Sigmoid colon (tissue), 6 donors: ENCODE measurements at regions not wholly inside any gene's neighbourhood (a gene's known extent, or its start where the extent isn't known, plus 50 kb on each side); places are given as distances from the start of the nearest gene placed in this dataset.
A peak's percentile ranks its signal among the peaks of the same experiment; 100 is the strongest.

Experiments used
- DNase-seq: peaks from one replicate; pipeline ENCODE4 v3.0.0-alpha.2; 2019
- H3K27ac ChIP-seq, 4 donors: fragments of 200-600 bp; sonication (generic); one replicate each; pipeline ENCODE4 v1.5.1; 2016 to 2019; ENCODE audit warnings: mild to moderate bottlenecking in 1 of 4
- H3K27me3 ChIP-seq, 3 donors: fragments of 200-600 bp; sonication (generic); one replicate each; pipeline ENCODE4 v1.5.1; 2019; ENCODE audit warnings: mild to moderate bottlenecking in 1 of 3
- H3K36me3 ChIP-seq, 4 donors: fragments of 200-600 bp; sonication (generic); one replicate each; pipeline ENCODE4 v1.5.1; 2016 to 2019
- H3K4me1 ChIP-seq, 4 donors: fragments of 200-600 bp; sonication (generic); one replicate each; pipeline ENCODE4 v1.5.1; 2017 to 2019
- H3K4me3 ChIP-seq, 4 donors: fragments of 200-600 bp; sonication (generic); one replicate each; pipeline ENCODE4 v1.5.1; 2017 to 2019; ENCODE audit warnings: mild to moderate bottlenecking in 2 of 4, moderate library complexity in 1 of 4
- H3K9me3 ChIP-seq, 4 donors: fragments of 200-600 bp in 3 of 4; sonication (generic) in 3 of 4; one replicate each; pipeline versions ENCODE4 v1.5.1 to v1.6.1; 2013 to 2019
- CTCF ChIP-seq, 4 experiments: fragments of 450-650 bp in 3 of 4; fragments of 200-600 bp in 1 of 4; IDR thresholded peaks; one replicate each; pipeline ENCODE4 v1.5.1; 2016 to 2019; ENCODE audit warnings: antibody characterized with exemption in 4 of 4, mild to moderate bottlenecking in 3 of 4, moderate library complexity in 2 of 4
- EP300 ChIP-seq, 4 donors: sonication (generic); formaldehyde crosslinking; IDR thresholded peaks; one replicate each; pipeline ENCODE4 v1.6.1; 2017; ENCODE audit warnings: antibody characterized with exemption in 4 of 4
- POLR2A ChIP-seq, 2 donors: fragments of 450-650 bp; IDR thresholded peaks; one replicate each; pipeline ENCODE4 v1.6.1; 2016; ENCODE audit warnings: antibody characterized with exemption in 2 of 2, mild to moderate bottlenecking in 2 of 2, moderate library complexity in 2 of 2
- POLR2AphosphoS5 ChIP-seq, 4 donors: sonication (generic); formaldehyde crosslinking; IDR thresholded peaks; one replicate each; pipeline ENCODE4 v1.6.1; 2017; ENCODE audit warnings: antibody characterized with exemption in 4 of 4
- WGBS, 2 donors: extraction: QIAGEN DNeasy Blood & Tissue Kit; methylation state at CpG; one replicate each; pipeline ENCODE4 v1.1.7; 2013; 5-methylcytosine and 5-hydroxymethylcytosine counted together
- intact Hi-C: fragments of 100-400 bp; cut with DNase I; formaldehyde crosslinking; loops from one replicate; pipeline ENCODE4 v1.15.1; 2023
- small RNA-seq, 3 donors: library from RNA; depleted of rRNA; stranded (forward); fragments of <200 nt; gene quantifications; one replicate each; pipeline ENCODE3, GENCODE V24; 2016
- donor health status: healthy with polysubstance abuse.
- donor health status: healthy.

- WGBS, 2 donors = 56 to 71% methylated on average over 3 of the region's 3 CpGs
- Histone ChIP-seq H3K4me1 (no peaks in the 10 kb centered on the region), H3K9me3 (no peaks in the 10 kb centered on the region), H3K27me3 (no peaks in the 10 kb centered on the region), H3K4me3 (no peak overlapping the region), H3K36me3 (no peaks in the 10 kb centered on the region), H3K27ac (no peak overlapping the region)
- no peak for DNase-seq
- TF ChIP-seq CTCF (IDR thresholded peaks at IDR 0.05) = no peak
- no peak for TF ChIP-seq POLR2A (IDR thresholded peaks at IDR 0.05)
- no peak for TF ChIP-seq POLR2AphosphoS5 (IDR thresholded peaks at IDR 0.05)
- no peak for TF ChIP-seq EP300 (IDR thresholded peaks at IDR 0.05)
- intact Hi-C loops = no loop called here
These were observed 65.3 kb upstream of the CD96 start for GRCh38 chr3:111476701-111477100.

DNA sequence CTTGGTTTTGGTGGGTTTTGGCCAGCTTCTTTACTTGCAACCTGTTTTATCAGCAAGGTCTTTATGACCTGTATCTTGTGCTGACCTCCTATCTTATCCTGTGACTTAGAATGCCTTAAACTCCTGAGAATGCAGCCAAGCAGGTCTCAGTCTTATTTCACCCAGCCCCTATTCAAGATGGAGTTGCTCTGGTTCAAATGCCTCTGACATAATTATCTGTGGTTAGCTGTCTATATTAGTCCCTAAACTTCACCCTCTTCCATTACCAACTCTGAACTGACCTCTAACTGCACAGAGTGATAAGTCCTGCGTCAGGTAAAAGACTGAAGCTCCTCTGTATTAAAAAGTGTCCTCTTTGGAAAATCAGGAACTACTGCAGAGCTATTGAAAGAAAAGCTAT, 61.9 kb upstream of the CD96 start:
- H3K27me3 ChIP-seq = no peaks in the 10 kb centered on the region
- no peaks in the 10 kb centered on the region for H3K9me3 ChIP-seq
- H3K36me3 ChIP-seq = no peaks in the 10 kb centered on the region
- intact Hi-C loops = no loop called here
- DNase-seq = no peak
- H3K27ac ChIP-seq = no peak overlapping the region
- no peak for TF ChIP-seq EP300 (IDR thresholded peaks at IDR 0.05)
- peaks cover 0 to 24% (median 2%) of the 10 kb centered on the region in 4 donors for H3K4me1 ChIP-seq
- 91 to 94% methylated on average over 1 of the region's 1 CpG for WGBS, 2 donors
- H3K4me3 ChIP-seq = no peak overlapping the region

- Histone ChIP-seq H3K36me3 (no peaks in the 10 kb centered on the region), H3K4me1 (peaks cover 0 to 27% (median 2%) of the 10 kb centered on the region in 4 donors), H3K9me3 (no peaks in the 10 kb centered on the region), H3K27me3 (no peaks in the 10 kb centered on the region), H3K4me3 (no peak overlapping the region), H3K27ac (peak overlapping the region in 1 of 4 donors; percentile 59)
- TF ChIP-seq POLR2A (IDR thresholded peaks at IDR 0.05) = no peak
- TF ChIP-seq POLR2AphosphoS5 (IDR thresholded peaks at IDR 0.05) = no peak
- TF ChIP-seq EP300 (IDR thresholded peaks at IDR 0.05) = no peak
- TF ChIP-seq CTCF (IDR thresholded peaks at IDR 0.05) = no peak
- intact Hi-C loops = no loop called here
- DNase-seq = no peak
These were observed 60.4 kb upstream of the CD96 start for GRCh38 chr3:111481551-111481950.

DNA sequence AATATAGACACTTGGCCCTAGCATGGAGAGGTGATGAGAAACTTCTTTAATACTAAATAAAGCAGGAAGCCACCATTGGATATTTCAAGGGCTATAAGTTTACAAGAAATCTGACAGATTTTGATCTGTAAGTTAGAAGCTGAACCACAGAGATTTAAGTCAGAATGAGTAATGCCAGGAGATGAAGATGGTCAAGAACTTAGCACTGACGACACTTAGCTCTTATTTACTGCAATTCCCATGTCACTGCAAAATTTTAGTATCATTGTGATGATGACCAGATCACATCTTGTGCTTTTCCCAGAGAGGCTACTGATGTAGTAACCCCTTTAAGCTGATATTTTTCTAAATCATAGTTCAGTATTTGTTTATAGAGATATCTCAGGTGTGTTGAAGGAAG, 59.4 kb upstream of the CD96 start:
- WGBS, 2 donors = 80 to 86% methylated on average over 1 of the region's 1 CpG
- peak in 3 of 4 donors; percentile 63 to 80 (median 74) for TF ChIP-seq POLR2AphosphoS5 (IDR thresholded peaks at IDR 0.05)
- no peak for TF ChIP-seq EP300 (IDR thresholded peaks at IDR 0.05)
- DNase-seq = no peak
- Histone ChIP-seq H3K36me3 (no peaks in the 10 kb centered on the region), H3K4me1 (peaks cover 0 to 27% (median 2%) of the 10 kb centered on the region in 4 donors), H3K27me3 (no peaks in the 10 kb centered on the region), H3K27ac (peak overlapping the region in 2 of 4 donors; percentile 41 to 59), H3K9me3 (no peaks in the 10 kb centered on the region), H3K4me3 (no peak overlapping the region)
- intact Hi-C loops = no loop called here

DNA sequence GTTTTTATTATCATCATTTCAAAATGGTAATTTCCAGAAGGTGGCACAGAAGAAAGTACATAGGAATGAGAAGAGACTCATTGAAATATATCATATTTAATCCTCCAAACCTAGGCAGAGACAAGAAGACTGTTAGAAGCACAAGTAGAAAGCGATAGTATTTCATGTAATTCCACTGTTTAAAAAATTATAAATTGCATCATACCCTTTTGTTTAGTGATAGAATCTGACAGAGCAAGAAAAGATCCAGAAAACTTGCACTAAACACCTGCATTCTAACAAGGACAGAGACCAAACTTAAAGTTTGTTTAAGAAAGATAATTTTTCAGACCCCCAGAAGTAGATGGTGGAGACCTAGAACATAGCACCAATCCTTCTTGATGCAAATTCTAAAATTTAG, 56.9 kb upstream of the CD96 start:
- Histone ChIP-seq H3K27me3 (no peaks in the 10 kb centered on the region), H3K9me3 (no peaks in the 10 kb centered on the region), H3K27ac (no peak overlapping the region), H3K4me1 (peaks cover 0 to 27% (median 2%) of the 10 kb centered on the region in 4 donors), H3K4me3 (no peak overlapping the region), H3K36me3 (no peaks in the 10 kb centered on the region)
- no peak for TF ChIP-seq CTCF (IDR thresholded peaks at IDR 0.05)
- no peak for TF ChIP-seq EP300 (IDR thresholded peaks at IDR 0.05)
- no peak for TF ChIP-seq POLR2A (IDR thresholded peaks at IDR 0.05)
- intact Hi-C loops = no loop called here
- WGBS, 2 donors = 89 to 93% methylated on average over 1 of the region's 1 CpG
- no peak for DNase-seq

Small RNA genes lying in the stretch of these regions (small RNA-seq; reads per million reads assigned to genes)
- 0 reads per million in 3 donors for gene ATP6V0CP2
